ENCODE measurements at regions not wholly inside any gene's neighbourhood (a gene's known extent, or its start where the extent isn't known, plus 50 kb on each side); places are given as distances from the start of the nearest gene placed in this dataset.

DNA sequence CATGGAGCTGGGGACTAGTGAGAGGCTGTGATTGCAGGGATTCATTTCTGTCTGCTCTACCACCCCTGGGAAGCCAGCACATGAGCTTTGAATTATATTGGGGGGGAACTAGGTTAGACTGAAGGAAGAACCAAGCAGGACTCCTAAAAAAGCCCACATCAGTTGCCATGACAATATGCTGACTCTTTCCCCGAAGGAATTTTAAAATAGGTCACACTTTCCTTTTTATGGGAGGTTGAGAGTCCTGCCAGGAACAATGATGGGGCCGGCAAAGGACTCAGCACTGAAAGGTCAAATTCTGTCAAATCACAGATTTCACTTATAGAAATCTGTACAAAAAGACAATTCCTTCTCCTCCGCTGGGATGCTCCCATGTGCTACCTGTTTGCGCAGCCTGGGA lies 130.8 kb downstream of the ZNF621 start:
- Histone ChIP-seq H3K9me3 (ENCODE audit: low read depth) (no peaks in the 10 kb centered on the region), H3K4me1 (ENCODE audit: low read depth) (peaks cover 2% of the 10 kb centered on the region), H3K27me3 (no peaks in the 10 kb centered on the region), H3K4me3 (no peak overlapping the region), H3K27ac (no peak overlapping the region), H3K36me3 (no peaks in the 10 kb centered on the region)
- DNase-seq (ENCODE audit: low read depth in 1 of 2, low spot score in 1 of 2): no peak
- TF ChIP-seq, protein P1, sequence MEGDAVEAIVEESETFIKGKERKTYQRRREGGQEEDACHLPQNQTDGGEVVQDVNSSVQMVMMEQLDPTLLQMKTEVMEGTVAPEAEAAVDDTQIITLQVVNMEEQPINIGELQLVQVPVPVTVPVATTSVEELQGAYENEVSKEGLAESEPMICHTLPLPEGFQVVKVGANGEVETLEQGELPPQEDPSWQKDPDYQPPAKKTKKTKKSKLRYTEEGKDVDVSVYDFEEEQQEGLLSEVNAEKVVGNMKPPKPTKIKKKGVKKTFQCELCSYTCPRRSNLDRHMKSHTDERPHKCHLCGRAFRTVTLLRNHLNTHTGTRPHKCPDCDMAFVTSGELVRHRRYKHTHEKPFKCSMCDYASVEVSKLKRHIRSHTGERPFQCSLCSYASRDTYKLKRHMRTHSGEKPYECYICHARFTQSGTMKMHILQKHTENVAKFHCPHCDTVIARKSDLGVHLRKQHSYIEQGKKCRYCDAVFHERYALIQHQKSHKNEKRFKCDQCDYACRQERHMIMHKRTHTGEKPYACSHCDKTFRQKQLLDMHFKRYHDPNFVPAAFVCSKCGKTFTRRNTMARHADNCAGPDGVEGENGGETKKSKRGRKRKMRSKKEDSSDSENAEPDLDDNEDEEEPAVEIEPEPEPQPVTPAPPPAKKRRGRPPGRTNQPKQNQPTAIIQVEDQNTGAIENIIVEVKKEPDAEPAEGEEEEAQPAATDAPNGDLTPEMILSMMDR (IDR thresholded peaks at IDR 0.05; ENCODE audit: low read depth, low read length): no peak

DNA sequence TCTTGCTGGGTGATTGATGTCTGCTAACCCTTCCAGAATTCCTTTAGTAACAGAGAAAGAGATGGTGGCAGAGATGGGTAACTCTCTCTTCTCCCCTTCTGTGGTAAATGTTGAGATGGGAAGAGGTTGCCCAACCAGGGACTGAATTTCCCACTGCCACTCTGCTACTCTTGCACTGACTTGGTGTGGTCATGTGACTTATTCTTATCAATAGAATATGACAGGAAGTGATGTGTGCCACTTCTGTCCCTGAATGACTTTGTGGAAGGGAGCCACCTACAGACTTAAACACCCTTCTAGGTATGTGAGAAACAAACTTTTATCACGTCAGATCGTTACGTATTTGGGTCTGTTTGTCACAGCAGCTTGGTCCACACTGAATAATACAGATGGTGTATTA lies 132.9 kb downstream of the ZNF621 start:
- no peaks in the 10 kb centered on the region for H3K36me3 ChIP-seq
- TF ChIP-seq, protein P1 (IDR thresholded peaks at IDR 0.05; ENCODE audit: low read depth, low read length): no peak
- H3K9me3 ChIP-seq (ENCODE audit: low read depth): no peaks in the 10 kb centered on the region
- no peak for DNase-seq (ENCODE audit: low read depth in 1 of 2, low spot score in 1 of 2)
- H3K4me1 ChIP-seq (ENCODE audit: low read depth): peaks cover 2% of the 10 kb centered on the region
- H3K27ac ChIP-seq: no peak overlapping the region
- H3K4me3 ChIP-seq: no peak overlapping the region
- H3K27me3 ChIP-seq: no peaks in the 10 kb centered on the region

DNA sequence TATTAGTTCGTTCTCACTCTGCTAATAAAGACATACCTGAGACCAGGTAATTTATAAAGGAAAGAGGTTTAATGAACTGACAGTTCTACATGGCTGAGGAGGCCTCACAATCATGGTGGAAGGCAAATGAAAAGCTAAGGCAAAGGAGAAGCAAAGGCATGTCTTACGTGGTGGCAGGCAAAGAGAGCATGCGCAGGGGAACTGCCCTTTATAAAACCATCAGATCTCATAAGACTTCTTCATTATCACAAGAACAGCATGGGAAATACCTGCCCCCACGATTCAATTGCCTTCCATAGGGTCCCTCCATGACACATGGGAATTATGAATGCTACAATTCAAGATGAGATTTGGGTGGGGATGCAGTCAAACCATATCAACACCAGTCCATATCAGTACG lies 133.5 kb downstream of the ZNF621 start:
- no peak overlapping the region for H3K27ac ChIP-seq
- no peaks in the 10 kb centered on the region for H3K27me3 ChIP-seq
- no peaks in the 10 kb centered on the region for H3K36me3 ChIP-seq
- no peak overlapping the region for H3K4me3 ChIP-seq
- TF ChIP-seq, protein P1 (IDR thresholded peaks at IDR 0.05; ENCODE audit: low read depth, low read length): no peak
- DNase-seq (ENCODE audit: low read depth in 1 of 2, low spot score in 1 of 2): no peak
- no peaks in the 10 kb centered on the region for H3K9me3 ChIP-seq (ENCODE audit: low read depth)
- no peaks in the 10 kb centered on the region for H3K4me1 ChIP-seq (ENCODE audit: low read depth)

DNA sequence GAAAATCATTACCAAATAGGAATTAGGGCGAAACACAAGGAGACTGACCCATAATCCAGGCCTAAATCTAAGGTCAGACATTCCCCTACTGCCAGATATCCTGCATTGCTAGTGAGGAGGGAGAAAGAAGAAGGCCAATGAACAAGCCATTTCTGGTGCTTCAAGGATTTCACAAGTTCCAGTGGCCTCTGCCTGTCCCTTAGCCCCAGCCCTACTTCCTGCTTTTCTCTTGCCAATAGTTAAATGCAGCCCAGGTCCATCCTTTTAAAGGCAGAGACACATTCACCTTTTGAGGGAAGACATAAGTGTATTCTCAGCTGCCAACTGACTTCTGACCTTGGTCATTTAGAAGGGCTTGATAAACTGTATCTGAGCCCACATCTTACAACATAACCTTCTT lies 135.8 kb downstream of the ZNF621 start:
- no peak overlapping the region for H3K4me3 ChIP-seq
- DNase-seq (ENCODE audit: low read depth in 1 of 2, low spot score in 1 of 2): no peak
- no peak overlapping the region for H3K27ac ChIP-seq
- H3K9me3 ChIP-seq (ENCODE audit: low read depth): no peaks in the 10 kb centered on the region
- H3K36me3 ChIP-seq: no peaks in the 10 kb centered on the region
- no peaks in the 10 kb centered on the region for H3K4me1 ChIP-seq (ENCODE audit: low read depth)
- TF ChIP-seq, protein P1 (IDR thresholded peaks at IDR 0.05; ENCODE audit: low read depth, low read length): no peak
- no peaks in the 10 kb centered on the region for H3K27me3 ChIP-seq

DNA sequence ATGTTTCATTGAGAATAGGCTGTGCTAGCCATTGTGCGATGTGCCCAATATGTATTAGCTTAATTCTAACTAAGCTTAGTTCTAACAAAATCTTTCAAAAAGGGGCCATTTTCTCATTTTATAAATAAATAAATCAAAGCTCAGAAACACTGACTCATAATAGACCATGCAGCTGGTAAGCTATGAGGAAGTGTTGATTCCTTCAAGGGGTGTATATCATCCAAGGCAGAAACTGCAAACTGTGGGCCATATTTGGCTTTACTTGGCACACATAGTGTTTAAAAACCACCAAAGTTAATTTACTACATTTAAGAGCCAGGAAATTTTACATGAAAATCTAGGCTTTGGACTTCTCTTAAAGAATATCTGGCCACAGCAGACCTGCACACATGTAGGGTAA lies 136.5 kb downstream of the ZNF621 start:
- no peaks in the 10 kb centered on the region for H3K9me3 ChIP-seq (ENCODE audit: low read depth)
- no peaks in the 10 kb centered on the region for H3K36me3 ChIP-seq
- no peak overlapping the region for H3K27ac ChIP-seq
- TF ChIP-seq, protein P1 (IDR thresholded peaks at IDR 0.05; ENCODE audit: low read depth, low read length): no peak
- no peak for DNase-seq (ENCODE audit: low read depth in 1 of 2, low spot score in 1 of 2)
- H3K4me3 ChIP-seq: no peak overlapping the region
- no peaks in the 10 kb centered on the region for H3K4me1 ChIP-seq (ENCODE audit: low read depth)
- H3K27me3 ChIP-seq: no peaks in the 10 kb centered on the region

DNA sequence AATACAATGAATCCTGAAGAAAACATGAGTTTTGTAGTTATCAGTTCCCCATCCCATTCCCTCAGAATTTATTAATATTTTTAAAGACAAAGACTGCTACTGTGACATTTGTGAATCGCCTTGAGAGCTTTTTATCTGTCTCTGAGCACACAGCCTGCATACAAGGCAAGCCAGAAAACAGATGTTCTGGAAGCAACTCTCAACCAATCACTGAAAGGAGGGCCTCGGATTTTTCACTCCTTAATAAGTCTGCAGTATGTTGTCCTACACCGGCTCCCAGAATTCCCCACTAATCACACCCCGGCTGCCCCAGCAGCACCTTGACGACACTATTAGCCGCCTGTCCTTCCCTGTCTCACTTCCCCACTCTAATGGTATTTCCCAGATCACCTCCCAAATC lies 138.5 kb downstream of the ZNF621 start:
- H3K27ac ChIP-seq: no peak overlapping the region
- TF ChIP-seq, protein P1 (IDR thresholded peaks at IDR 0.05; ENCODE audit: low read depth, low read length): no peak
- H3K4me3 ChIP-seq: no peak overlapping the region
- no peaks in the 10 kb centered on the region for H3K27me3 ChIP-seq
- no peaks in the 10 kb centered on the region for H3K4me1 ChIP-seq (ENCODE audit: low read depth)
- no peaks in the 10 kb centered on the region for H3K36me3 ChIP-seq
- no peaks in the 10 kb centered on the region for H3K9me3 ChIP-seq (ENCODE audit: low read depth)
- no peak for DNase-seq (ENCODE audit: low read depth in 1 of 2, low spot score in 1 of 2)
